Kidney glomerular epithelial cell (primary cell): ENCODE measurements at regions not wholly inside any gene's neighbourhood (a gene's known extent, or its start where the extent isn't known, plus 50 kb on each side); places are given as distances from the start of the nearest gene placed in this dataset.
"Not testable (repeated sequence)": the region's sequence is repeated elsewhere in the genome, so short reads cannot be mapped to it uniquely, and the experiment has no call there.

Experiments used
- DNase-seq: peaks from one replicate; lab custom pipeline; 2025; lab: John Stamatoyannopoulos, UW

DNA sequence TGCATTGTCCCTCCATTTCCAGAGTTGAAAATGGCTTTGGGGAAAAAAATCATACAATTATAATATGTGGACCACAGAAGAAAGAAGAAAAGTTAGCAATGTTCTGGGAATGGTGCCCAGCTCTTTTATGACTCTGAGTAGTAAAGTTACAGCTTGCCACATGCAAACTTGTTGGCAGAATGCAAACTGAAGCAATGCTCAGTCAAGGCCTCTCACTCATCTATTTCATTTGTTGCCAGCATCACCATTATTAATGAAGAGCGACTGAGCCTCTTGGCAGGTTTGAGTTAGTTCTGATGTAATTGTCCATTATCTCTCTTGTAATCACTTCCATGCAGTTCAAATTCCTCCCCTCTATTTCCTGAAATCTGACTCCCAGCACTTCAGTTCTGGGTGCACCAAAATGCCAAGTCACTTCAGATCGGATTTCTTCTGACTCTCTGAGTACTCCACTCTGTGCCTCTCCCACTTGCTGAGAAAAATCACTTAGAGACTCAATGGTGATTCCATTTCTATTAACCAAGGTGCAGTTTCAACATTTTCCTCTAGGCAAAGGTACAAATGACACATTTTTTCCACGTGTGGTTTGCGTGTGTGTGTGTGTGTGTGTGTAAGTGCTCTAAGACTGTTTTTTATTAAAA, 154.4 kb upstream of the STMND1 start:
- DNase-seq: no peak

DNA sequence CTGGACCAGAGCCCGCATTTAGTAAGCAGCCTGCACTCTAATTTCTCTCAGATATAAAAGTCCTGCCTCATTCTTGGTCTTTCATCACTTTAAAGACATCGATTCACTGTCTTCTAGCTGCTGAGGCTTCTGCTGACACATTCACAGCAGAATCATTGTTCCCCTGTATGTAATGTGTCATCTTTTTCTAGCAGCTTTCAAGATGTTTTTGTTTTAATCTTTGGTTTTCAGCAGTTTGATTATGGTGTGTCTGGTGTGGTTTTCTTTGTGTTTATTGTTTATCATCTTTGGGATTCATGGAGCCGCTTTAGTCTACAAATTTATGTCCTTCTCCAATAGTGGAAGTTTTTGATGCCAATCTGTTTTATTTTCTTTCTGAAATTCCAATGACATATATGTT, 157.3 kb upstream of the STMND1 start:
- no peak for DNase-seq

GRCh38 chr6:16939839-16940238, 162.0 kb upstream of the STMND1 start:
- DNase-seq: no peak

DNA sequence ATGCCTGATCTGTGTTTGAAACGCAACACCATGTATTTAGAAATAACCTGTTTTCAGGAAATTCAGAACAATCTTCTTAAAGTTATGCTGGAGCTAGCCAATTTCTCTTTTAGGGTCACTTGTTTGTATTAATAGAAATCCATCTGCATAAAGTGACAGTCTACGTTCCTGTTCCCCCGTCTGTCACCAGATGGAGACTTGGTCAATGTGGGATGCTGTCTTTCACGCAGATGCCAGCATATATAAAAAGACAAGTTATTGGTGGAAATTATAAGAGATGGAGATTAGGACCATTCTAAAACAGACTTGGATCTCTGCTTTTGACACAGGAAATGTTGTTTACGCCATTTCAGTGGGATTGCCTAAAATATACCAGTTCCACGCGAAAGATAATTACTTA, 162.5 kb upstream of the STMND1 start:
- no peak for DNase-seq

DNA sequence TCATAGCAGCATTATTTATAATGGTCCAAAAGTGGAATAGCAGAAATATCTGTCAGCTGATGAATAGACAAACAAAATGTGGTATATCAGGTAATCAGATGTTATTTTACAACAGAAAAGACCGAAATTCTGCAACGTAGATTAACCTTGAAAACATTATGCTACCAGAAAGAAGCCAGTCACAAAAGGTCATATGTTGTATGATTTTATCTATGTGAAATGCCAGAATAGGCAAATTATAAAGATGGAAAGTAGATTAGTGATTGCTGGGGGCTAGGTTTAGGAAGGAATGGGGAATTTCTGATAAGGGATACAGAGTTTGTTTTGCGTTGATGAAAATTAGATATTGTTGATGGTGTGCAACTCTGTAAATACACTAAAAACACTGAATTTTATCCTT, 165.0 kb upstream of the STMND1 start:
- DNase-seq: no peak

- DNase-seq: no peak
These were observed 167.9 kb upstream of the STMND1 start for GRCh38 chr6:16933961-16934360.

DNA sequence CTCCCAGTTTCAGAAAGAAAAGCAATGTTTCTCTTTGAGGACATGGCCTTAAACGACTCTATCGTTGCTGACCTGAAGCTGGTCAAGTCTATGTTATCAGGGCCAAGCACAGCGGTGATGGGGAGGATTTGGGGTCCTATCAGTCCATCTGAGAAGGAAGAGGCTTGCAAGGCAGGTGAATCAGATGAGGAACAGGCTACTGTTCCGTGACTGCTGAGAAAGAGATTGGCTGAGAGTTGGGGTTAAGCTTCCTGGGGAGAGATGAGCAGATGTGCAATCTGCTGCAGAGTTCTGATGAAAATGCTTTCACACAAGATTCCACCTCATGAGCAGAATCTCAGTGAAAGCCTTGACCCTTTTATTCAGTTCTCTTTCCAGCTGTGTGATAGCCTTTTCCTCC, 168.3 kb upstream of the STMND1 start:
- no peak for DNase-seq

DNA sequence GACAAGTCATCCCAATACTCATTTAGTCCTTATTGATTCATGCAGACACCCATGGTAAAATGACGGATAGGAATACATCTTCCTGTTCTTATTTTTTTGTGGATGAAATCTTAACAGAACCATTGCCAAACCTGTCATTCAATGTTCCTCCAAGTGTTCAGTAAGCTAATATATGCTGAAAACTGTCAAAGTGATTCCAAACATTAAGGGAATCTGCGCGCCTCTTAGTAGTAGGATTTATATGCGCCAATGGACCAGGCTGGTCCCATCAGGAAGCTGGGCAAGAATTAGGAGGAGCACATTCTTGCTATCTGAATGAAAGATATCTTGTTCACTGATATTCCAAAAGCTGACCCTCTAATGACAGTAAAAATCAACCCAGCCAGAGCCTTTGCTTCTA, 168.9 kb upstream of the STMND1 start:
- DNase-seq: no peak

DNA sequence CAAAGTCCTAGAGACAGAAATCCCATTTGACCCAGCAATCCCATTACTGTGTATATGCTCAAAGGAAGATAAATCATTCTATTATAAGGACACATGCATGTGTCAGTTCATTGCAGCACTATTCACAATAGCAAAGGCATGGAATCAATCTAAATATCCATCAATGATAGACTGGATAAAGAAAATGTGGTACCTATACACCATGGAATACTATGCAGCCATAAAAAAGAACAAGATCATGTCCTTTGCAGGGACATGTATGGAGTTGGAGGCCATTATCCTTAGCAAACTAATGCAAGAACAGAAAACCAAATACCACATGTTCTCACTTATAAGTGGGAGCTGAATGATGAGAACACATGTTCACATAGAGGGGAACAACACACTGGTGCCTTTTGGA, 169.8 kb upstream of the ATXN1 start:
- DNase-seq: not testable (repeated sequence)

DNA sequence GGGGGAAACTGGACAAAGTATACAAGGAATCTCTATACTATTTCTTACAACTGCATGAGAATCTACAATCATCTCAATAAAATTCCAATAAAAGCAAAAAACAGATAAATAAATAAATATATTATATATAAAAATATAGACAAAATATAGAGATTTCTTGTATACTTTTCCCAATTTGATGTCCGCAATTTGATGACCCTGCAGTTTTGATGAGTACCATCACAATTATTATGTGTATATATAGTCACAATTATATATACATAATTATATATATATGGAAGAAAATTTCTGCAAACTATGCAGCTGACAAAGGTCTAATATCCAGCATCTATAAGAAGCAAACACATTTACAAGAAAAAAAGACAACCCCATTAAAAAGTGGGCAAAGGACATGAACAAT, 169.2 kb upstream of the ATXN1 start:
- no peak for DNase-seq

DNA sequence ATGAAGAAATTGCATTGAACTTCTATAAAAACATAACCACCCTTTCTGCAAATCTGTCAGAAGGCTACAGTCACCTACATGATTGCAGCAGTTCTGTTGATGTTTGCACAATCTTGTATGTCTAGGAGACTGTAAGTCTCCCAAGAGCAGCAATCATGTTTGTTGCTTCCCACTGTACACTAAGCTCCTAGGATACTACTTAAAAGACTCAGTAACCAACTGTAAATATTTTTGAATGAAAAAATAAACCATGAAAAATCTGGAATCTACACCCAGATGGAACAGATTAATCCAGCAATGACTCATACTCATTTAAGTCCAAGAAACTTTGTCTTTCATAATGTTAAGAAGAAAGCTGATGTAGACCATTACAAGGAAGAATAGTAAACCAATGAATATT, 168.5 kb upstream of the ATXN1 start:
- DNase-seq: no peak

GRCh38 chr6:16928387-16928786, 167.1 kb upstream of the ATXN1 start:
- no peak for DNase-seq

DNA sequence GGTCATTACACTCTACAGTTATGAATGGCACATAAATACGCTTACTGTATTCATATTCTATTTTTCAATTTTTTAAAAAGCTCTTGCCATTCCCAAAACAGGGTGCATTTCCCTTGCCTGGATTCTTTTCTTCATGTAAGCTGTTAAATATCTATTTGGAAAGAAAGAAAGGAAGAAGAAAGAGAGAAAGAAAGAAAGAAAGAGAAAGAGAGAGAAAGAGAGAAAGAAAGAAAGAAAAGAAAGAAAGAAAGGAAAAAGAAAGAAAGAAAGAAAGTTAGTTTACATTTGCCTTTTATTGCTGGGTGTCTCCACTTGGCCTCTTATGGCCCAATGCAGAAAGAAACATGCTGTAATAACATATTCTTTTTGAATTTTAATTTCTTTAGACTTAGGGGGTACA, 165.9 kb upstream of the ATXN1 start:
- DNase-seq: no peak

GRCh38 chr6:16925461-16925860, 164.2 kb upstream of the ATXN1 start:
- DNase-seq: no peak

DNA sequence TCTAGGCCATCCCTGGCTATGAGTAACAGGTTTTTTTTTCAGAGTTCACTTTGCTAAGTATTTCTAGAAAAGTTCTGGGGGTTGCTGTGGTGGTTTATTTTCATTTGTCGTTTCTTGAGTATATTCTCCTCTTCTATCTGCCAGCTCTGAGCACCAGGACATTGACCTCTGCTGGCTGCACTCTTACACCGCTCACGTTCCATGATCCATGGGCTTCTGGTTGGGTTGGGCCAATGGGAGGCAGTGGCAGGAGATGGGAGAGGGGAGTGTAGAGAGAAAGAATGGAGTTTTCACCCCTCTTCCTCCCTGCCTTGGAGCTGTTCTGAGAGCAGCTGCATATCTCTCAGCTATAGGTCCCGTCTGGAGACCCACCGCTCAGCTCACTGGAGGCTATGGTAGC, 161.0 kb upstream of the ATXN1 start:
- no peak for DNase-seq

GRCh38 chr6:16921399-16922110, 160.3 kb upstream of the ATXN1 start:
- DNase-seq: no peak

DNA sequence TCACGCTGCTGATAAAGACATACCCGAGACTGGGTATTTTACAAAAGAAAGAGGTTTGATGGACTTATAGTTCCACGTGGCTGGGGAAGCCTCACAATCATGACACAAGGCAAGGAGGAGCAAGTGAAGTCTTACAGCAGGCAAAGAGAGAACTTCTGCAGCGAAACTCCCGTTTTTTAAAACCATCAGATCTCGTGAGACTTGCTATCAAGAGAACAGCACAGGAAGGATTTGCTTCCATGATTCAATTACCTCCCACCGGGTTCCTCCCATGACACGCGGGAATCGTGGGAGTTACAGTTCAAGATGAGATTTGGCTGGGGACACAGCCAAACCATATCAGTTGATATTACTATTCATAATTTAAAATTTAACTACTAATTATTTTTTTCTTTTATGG, 157.3 kb upstream of the ATXN1 start:
- no peak for DNase-seq

- DNase-seq: no peak
These were observed 152.9 kb upstream of the ATXN1 start for GRCh38 chr6:16914184-16914583.

DNA sequence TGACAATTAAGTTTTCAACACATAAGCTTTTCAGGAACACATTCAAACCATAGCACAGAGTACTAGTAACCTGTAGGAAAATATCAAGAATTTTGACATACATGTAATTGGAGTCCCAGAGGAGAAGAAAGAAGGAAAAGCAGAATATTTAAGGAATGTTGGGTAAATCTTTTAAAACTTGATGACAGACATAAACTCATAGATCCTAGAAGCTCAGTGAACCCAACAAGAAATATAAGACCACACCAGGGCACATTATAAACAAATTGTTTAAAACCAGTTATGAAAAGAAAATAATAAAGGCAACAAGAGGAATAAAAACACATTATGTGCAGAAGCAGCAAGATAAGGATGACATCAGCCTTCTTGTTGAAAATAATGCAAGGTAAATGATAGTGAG, 151.5 kb upstream of the ATXN1 start:
- no peak for DNase-seq

GRCh38 chr6:16911088-16911487, 149.8 kb upstream of the ATXN1 start:
- DNase-seq: no peak

DNA sequence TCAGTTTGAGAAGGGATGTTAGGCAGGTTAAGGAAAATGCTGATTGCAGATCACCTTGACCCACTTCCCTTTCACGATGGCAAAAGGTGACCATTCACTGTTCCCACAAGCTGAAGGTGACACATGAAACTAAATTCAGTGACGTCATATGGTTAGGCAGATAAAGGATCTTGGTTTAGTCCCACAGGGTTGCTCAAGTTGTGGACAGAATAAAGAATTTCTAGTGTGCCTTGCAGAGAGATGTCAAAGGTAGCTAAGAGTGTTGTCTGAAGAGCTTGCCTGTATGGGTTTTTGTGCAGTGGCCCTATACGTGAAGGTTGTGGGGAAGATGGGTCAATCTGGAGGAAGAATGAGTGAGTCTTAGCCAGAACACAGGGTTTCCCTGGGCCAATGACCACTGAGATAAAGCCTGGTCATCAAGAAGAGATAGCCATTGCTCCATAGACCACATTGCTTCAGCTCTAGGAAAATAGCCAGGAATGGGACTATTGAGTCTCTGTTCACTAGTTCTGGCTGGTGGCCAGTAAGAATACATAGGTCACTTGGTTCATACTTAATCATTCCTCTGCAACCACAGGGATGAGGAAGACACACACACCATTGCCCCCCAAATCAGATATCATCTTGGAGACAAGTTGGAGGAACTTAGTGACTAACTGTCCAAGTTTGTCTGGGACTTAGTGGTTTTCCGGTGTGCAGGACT, 148.5 kb upstream of the ATXN1 start:
- DNase-seq: no peak

DNA sequence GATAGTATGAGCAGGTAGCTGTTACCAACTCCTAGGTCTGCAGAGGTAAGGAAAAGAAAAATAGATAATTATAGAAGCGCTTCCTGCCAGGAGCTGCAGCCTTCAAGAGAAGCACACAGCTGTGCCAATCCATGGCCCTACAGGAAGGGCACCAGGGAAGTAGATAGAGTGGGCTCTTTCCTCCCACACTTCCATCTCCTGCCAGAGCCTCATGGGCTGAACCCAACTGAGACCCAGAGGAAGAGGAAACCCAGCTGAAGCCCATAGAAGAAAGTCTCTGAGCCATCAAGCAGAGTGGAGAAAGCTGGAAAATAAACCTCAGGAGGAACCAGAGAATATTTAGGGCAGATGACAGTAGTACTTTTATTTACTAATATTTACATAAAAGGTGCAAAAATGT, 146.7 kb upstream of the ATXN1 start:
- DNase-seq: no peak

DNA sequence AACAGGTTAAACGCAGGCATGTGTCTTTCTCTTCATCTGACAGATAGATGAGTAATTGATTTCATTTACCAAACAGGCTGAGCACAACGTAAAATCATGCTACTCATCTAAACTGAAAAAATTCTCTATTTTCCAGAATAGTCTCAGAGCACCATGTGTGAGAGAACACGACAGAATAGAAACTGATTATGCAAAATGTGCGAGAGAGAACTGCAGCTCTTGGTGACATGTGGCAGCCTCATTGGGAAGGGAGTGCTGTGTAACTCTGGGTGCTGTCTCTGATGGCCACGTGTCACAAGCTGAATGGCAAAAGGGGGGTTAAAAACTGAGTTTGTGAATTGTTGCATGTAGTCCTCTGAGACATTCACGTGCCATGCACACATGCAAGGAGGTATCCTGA, 143.7 kb upstream of the ATXN1 start:
- DNase-seq: no peak

DNA sequence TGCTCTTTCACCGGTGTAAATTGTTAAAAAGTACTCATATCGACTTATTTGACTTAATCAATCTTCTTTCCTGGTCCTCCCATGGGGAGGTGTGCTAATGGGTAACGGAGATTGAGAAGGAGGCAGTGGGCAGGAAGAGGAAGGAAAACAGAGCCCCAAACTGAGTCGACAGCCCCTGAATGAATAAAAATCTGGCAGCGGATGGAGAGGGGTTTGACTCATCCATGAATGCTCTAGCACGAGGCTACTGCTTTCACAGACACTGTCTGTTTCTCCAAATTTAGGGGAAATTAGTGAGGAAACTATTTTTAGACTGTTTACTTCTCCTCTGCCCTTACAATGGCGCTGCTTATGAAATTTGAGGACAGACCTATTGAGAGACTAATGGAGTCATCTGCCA, 142.2 kb upstream of the ATXN1 start:
- DNase-seq: no peak
